ENCODE measurements at regions not wholly inside any gene's neighbourhood (a gene's known extent, or its start where the extent isn't known, plus 50 kb on each side); places are given as distances from the start of the nearest gene placed in this dataset.

DNA sequence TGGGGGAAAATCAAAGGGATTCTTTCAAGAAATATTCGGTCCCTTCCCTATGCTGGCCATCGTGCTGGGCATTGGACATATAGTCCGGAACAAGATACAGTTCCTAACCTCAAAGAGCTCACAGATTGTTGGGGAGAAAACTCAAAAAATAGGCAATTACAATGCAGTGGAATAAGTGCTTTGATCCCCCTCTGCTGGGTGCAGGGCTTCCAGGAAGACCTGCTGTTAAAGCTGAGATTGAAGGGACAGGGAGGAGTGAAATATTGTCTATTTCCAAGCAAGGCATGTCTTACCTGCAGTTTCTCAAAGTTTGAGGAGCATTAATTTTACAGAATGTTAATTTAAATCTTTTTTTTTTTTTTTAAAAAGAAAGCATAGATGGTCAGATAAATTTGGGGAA lies 75.1 kb upstream of the SESN3 start:
- no peaks in the 10 kb centered on the region for H3K27me3 Mint-ChIP-seq
- ATAC-seq (replicated peaks; ENCODE audit: extremely low read depth, poor library complexity, severe bottlenecking) (no peak), DNase-seq (ENCODE audit: low spot score in 2 of 2) (no peak)
- H3K4me1 Mint-ChIP-seq, result no peaks in the 10 kb centered on the region
- H3K36me3 Mint-ChIP-seq (ENCODE audit: insufficient read depth), result peaks cover 2% of the 10 kb centered on the region
- no peaks in the 10 kb centered on the region for H3K9me3 Mint-ChIP-seq
- H3K4me3 Mint-ChIP-seq, result no peak overlapping the region
- H3K27ac Mint-ChIP-seq (ENCODE audit: low read depth), result no peak overlapping the region

DNA sequence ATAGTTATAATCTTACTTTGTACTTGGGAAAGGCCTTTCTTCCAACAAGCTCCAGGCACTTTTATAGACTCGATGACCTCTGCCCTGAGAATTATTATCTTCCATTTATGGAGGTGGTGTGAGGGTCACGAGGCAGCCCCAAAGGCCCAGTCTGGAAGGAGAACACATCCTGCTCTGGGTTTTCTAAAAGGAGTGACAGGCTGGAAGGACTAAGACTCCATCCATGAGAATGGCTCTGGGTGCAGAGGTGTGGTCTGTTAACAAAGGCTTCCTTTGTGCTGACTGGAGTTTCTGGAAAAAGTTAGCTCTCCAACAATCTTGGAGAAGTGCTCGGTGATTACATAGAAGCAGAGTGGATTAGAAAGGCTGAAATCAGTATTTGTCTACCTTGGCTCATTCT lies 74.7 kb upstream of the SESN3 start:
- Mint-ChIP-seq H3K27ac (ENCODE audit: low read depth) (no peak overlapping the region), H3K9me3 (no peaks in the 10 kb centered on the region), H3K27me3 (no peaks in the 10 kb centered on the region), H3K36me3 (ENCODE audit: insufficient read depth) (peaks cover 2% of the 10 kb centered on the region), H3K4me3 (no peak overlapping the region), H3K4me1 (no peaks in the 10 kb centered on the region)
- DNase-seq (ENCODE audit: low spot score in 2 of 2) (no peak), ATAC-seq (replicated peaks; ENCODE audit: extremely low read depth, poor library complexity, severe bottlenecking) (no peak)

DNA sequence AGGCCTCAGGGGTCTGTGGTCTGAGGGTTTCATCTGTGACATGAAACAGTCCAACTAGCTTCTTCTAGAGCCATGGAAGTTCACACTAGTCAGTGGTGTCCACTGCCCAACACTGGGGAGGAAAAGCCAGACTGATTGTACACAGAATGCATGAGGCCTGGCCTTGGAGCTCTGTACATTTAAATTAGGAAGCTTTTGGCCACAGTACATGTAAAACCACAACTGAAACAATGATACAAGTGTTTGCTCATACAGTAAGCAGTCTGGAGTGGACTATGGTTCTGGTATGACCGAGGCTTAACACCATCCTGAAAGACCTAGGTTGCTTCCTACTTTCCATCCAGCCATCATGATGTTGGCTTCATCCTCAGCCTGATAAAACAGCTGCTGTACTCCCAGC lies 73.8 kb upstream of the SESN3 start:
- ATAC-seq (replicated peaks; ENCODE audit: extremely low read depth, poor library complexity, severe bottlenecking), result no peak
- H3K4me3 Mint-ChIP-seq, result no peak overlapping the region
- H3K9me3 Mint-ChIP-seq, result no peaks in the 10 kb centered on the region
- H3K4me1 Mint-ChIP-seq, result no peaks in the 10 kb centered on the region
- H3K36me3 Mint-ChIP-seq (ENCODE audit: insufficient read depth), result no peaks in the 10 kb centered on the region
- no peak for DNase-seq (ENCODE audit: low spot score in 2 of 2)
- H3K27me3 Mint-ChIP-seq, result no peaks in the 10 kb centered on the region
- no peak overlapping the region for H3K27ac Mint-ChIP-seq (ENCODE audit: low read depth)

DNA sequence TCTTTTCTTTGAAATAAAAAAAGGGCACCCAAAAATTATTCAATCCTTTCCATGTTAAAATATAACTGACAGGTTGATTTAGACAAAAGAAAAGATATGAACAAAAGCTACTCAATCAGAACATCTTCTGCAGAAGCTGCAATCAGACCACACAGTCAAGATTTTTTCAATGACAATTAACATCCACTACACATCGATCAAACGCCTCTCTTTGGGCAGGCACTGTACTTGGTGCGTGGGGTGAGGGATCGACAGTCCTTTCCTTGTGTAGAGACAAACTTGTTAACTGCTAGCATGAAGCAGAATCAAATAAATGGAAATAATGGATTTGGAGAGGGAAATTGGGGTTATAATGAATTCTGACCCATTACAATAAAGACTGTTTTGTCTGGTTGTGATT lies 71.2 kb upstream of the SESN3 start:
- Mint-ChIP-seq H3K27ac (ENCODE audit: low read depth) (no peak overlapping the region), H3K4me1 (peaks cover 5% of the 10 kb centered on the region), H3K36me3 (ENCODE audit: insufficient read depth) (no peaks in the 10 kb centered on the region), H3K27me3 (peaks cover 14% of the 10 kb centered on the region), H3K4me3 (no peak overlapping the region), H3K9me3 (no peaks in the 10 kb centered on the region)
- ATAC-seq (replicated peaks; ENCODE audit: extremely low read depth, poor library complexity, severe bottlenecking), result no peak
- DNase-seq (ENCODE audit: low spot score in 2 of 2), result no peak

DNA sequence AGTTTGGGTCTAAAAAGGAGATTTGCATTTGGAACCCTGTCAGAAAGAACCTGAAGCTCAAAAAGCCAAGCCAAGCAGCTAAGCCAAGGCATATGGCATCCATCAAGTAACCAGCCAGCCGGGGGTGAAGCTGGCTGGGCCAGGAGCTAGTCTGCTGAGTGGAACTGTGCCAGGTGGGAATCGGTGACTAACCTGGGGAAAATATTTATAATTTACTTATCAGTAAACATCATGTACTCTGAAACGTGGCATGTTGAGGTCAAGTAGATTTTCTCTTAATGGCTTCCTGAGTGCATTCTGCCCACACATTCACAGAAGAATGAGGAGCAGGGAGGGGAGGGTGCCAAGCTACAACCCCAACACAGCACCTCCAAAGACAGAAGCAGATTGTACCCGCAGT lies 70.5 kb upstream of the SESN3 start:
- DNase-seq (ENCODE audit: low spot score in 2 of 2), result no peak
- Mint-ChIP-seq H3K27ac (ENCODE audit: low read depth) (no peak overlapping the region), H3K4me1 (peaks cover 10% of the 10 kb centered on the region), H3K36me3 (ENCODE audit: insufficient read depth) (no peaks in the 10 kb centered on the region), H3K4me3 (no peak overlapping the region), H3K9me3 (no peaks in the 10 kb centered on the region), H3K27me3 (peaks cover 14% of the 10 kb centered on the region)
- ATAC-seq (replicated peaks; ENCODE audit: extremely low read depth, poor library complexity, severe bottlenecking), result no peak

DNA sequence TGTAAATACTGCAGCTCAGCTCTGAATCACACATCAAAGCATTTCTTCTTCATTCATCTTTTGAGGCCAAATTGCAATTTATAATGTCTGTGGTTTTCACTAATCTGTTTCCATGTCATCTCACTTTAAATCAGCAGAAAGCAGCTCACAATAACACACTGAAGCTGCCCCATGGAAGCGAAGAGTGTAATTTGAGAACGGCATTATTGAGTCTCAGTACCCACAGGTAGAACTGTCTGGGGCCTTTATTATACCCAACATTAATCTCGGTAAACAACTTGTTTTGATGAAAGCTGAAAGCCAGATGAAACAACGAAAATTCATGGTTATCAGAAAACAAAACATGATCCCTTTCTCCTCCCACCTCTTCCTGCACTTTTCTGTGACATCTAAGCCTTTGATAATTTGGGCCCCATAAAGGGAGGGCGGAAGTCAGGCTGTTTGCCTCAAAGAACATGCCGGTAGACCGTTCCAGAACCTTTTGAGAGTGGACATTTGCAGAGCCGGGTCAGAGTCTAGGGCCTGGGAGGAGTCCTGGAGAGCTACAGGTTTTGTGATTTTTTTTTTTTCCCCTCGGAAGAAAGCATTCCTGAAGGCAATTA lies 68.2 kb upstream of the SESN3 start:
- Mint-ChIP-seq H3K27ac (ENCODE audit: low read depth) (no peak overlapping the region), H3K4me3 (no peak overlapping the region), H3K27me3 (peaks cover 14% of the 10 kb centered on the region), H3K9me3 (no peaks in the 10 kb centered on the region), H3K4me1 (peaks cover 10% of the 10 kb centered on the region), H3K36me3 (ENCODE audit: insufficient read depth) (no peaks in the 10 kb centered on the region)
- ATAC-seq (replicated peaks; ENCODE audit: extremely low read depth, poor library complexity, severe bottlenecking) (no peak), DNase-seq (ENCODE audit: low spot score in 2 of 2) (no peak)

DNA sequence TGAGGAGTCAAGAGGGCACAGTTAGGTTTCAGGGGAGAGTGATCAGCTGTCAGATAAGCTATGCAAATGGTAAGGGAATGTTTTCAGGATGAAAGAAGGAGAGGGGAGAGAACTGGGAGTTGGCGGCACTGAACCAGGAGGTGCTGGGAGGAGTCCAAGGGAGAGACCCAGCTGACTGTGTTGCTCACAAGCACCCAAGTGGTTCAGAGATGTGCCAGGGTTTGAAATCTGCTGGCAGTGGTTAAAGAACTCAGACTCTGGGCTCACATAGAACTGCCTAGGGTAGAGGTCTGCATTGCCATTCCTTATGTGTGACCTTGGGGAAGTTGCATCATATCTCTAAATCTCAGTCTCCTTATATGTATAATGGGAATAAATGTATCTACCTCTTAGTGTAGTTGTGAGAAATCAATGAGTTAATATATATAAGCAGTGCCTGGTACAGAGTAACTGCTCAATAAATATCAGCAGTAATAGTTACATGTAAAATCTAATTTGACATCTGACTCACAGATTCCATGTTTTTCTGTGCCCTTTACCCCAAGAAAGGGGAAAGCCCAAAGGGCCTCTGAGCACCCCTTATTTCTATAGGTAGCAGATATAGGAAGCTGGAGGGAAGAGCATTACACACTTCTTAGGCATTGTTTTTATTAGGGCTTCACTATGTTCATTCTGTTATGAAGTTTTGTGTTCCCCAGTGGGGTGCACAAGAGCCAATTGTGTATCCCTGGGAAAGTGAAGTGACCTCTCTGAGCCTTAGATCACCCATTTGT lies 66.9 kb upstream of the SESN3 start:
- Mint-ChIP-seq H3K27ac (ENCODE audit: low read depth) (no peak overlapping the region), H3K9me3 (no peaks in the 10 kb centered on the region), H3K27me3 (peaks cover 14% of the 10 kb centered on the region), H3K4me1 (peaks cover 10% of the 10 kb centered on the region), H3K36me3 (ENCODE audit: insufficient read depth) (no peaks in the 10 kb centered on the region), H3K4me3 (no peak overlapping the region)
- ATAC-seq (replicated peaks; ENCODE audit: extremely low read depth, poor library complexity, severe bottlenecking), result no peak
- DNase-seq (ENCODE audit: low spot score in 2 of 2), result no peak

DNA sequence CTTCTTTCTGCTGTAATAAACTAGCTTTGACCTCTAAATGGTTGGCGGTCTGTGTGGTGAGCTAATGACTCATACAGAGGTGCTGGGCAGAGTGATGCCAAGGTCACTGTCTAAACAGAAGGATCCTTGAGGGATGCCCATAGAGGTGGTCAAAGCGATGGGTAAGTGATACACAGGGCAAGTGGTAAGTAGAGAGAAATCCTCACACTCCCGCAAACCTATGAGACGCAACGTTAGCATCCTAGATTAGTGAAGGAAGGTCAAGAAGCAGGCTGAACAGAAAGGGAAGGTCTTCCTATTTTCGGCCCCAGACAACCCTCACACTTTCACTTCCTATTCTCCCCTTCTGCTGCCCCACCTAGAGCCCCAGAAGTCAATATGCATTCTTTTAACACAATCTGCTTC lies 65.6 kb upstream of the SESN3 start:
- Mint-ChIP-seq H3K36me3 (ENCODE audit: insufficient read depth) (no peaks in the 10 kb centered on the region), H3K27me3 (peaks cover 14% of the 10 kb centered on the region), H3K27ac (ENCODE audit: low read depth) (no peak overlapping the region), H3K4me1 (peaks cover 10% of the 10 kb centered on the region), H3K4me3 (no peak overlapping the region), H3K9me3 (no peaks in the 10 kb centered on the region)
- ATAC-seq (replicated peaks; ENCODE audit: extremely low read depth, poor library complexity, severe bottlenecking) (no peak), DNase-seq (ENCODE audit: low spot score in 2 of 2) (no peak)

DNA sequence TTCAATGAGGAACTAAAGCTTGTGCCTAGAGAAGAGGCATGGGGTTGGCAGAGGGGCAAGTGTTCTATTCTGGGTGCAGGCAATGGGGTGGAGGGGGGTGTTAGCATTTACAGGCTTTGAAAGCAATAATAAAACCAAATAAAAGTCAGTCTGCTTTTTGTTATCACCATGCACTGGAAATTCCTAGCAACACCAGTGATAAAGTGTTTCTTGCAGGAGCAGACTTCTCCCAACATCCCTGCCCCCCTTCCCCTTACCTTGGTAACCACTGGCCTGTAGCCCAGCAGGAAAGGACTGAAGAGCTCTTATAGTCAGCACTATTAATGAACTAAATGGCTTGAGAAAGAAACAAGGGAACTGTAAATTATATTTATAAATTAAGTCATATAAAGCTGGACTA lies 65.2 kb upstream of the SESN3 start:
- H3K27me3 Mint-ChIP-seq, result peaks cover 16% of the 10 kb centered on the region
- H3K9me3 Mint-ChIP-seq, result no peaks in the 10 kb centered on the region
- H3K27ac Mint-ChIP-seq (ENCODE audit: low read depth), result no peak overlapping the region
- no peaks in the 10 kb centered on the region for H3K36me3 Mint-ChIP-seq (ENCODE audit: insufficient read depth)
- H3K4me3 Mint-ChIP-seq, result no peak overlapping the region
- ATAC-seq (replicated peaks; ENCODE audit: extremely low read depth, poor library complexity, severe bottlenecking) (no peak), DNase-seq (ENCODE audit: low spot score in 2 of 2) (no peak)
- peaks cover 10% of the 10 kb centered on the region for H3K4me1 Mint-ChIP-seq

DNA sequence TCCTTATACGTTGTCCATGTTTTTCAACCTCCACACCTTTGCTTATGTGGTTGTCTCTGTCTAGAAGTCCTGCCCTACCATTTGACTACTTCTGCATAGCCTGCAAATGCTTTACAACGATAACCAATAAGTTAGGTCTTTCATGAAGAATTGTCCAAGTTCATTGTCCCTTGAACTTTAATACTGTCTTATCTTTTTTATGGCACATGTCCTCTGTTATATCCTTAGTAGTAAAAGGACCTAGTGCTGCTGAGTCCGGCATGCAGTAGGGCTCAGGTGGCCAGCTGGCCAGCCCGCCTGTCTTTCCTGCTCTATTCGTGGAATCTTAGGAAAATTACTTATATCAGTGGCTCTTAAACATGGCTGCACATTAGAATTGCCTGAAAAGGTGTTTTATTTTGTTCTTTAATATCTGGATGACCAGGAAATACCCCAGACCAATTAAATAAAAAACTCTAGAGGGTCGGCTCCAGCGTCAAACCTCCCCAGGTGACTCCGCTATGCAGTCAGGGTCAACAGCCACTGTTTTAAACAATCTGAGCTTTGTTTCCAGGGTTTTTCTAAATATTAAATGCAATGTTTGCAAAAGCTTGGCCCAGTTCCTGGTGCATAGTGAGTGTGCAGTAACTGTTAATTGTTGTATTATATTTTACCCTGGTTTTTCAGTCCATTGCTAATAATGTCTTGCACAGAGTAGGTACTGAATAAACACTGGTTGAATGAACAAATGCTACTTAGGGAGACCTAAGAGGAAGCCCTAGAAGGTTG lies 64.6 kb upstream of the SESN3 start:
- Mint-ChIP-seq H3K36me3 (ENCODE audit: insufficient read depth) (no peaks in the 10 kb centered on the region), H3K27ac (ENCODE audit: low read depth) (no peak overlapping the region), H3K4me3 (no peak overlapping the region), H3K27me3 (peaks cover 22% of the 10 kb centered on the region), H3K4me1 (peaks cover 10% of the 10 kb centered on the region), H3K9me3 (no peaks in the 10 kb centered on the region)
- no peak for DNase-seq (ENCODE audit: low spot score in 2 of 2)
- ATAC-seq (replicated peaks; ENCODE audit: extremely low read depth, poor library complexity, severe bottlenecking), result no peak

DNA sequence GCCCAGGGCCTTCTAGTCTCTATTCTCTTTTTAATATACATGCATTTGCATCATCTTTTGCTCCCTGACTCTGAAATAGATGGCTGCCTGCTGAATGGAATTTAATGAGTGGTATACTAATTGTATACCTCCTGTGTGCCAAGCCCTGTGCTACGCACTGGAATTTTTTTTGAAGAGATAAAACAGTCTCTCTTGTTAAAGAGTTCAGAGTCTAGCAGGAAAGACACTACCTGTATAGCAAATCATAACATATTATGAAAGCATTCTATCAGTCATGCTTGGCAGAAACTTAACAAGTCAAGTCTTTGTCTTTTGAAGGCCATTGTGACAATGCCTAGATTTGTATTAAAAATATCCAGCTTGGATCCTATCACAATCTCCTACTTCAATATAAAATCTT lies 63.7 kb upstream of the SESN3 start:
- no peaks in the 10 kb centered on the region for H3K36me3 Mint-ChIP-seq (ENCODE audit: insufficient read depth)
- peaks cover 10% of the 10 kb centered on the region for H3K4me1 Mint-ChIP-seq
- ATAC-seq (replicated peaks; ENCODE audit: extremely low read depth, poor library complexity, severe bottlenecking) (no peak), DNase-seq (ENCODE audit: low spot score in 2 of 2) (no peak)
- peaks cover 30% of the 10 kb centered on the region for H3K27me3 Mint-ChIP-seq
- no peak overlapping the region for H3K4me3 Mint-ChIP-seq
- H3K9me3 Mint-ChIP-seq, result no peaks in the 10 kb centered on the region
- no peak overlapping the region for H3K27ac Mint-ChIP-seq (ENCODE audit: low read depth)

DNA sequence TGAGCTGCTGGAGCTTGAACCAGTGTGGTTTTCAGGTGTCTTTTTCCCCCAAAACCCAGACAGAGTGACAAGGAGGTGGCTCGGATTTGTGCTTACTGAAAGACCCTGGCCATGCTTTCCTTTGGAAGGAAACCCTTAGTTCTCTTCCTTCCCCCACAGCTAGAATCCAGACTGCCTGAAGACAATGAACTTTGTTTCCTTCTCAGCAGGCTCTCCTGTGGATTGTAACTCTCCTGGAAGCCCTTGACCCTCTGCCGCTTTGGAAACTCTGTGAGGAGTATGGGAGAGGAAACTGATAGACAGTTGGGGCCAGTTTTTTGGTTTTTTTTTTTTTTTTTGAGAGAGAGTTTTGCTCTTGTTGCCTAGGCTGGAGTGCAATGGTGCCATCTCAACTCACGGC lies 62.1 kb upstream of the SESN3 start:
- no peak overlapping the region for H3K4me3 Mint-ChIP-seq
- no peak overlapping the region for H3K27ac Mint-ChIP-seq (ENCODE audit: low read depth)
- no peaks in the 10 kb centered on the region for H3K9me3 Mint-ChIP-seq

DNA sequence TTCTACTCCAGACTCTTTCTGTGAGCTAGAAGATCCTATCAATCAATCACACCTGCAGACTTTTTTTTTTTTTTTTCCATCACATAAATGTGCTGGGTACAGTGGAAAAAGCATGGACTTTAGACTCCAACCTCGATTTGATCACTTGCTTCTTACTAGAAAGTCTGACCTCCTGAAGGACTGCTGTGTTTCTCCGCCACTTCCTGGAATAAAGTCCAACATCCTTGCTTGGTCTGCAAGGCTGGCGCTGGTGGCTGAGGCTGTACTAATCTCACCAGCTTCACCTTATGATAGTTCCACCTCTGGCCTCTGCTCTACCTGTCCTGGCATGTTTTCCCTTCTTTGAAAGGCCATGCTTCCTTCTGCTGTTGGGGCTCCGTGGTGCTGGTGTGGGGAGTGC lies 60.9 kb upstream of the SESN3 start:
- no peak for DNase-seq (ENCODE audit: low spot score in 2 of 2)
- no peak overlapping the region for H3K27ac Mint-ChIP-seq (ENCODE audit: low read depth)
- H3K4me1 Mint-ChIP-seq, result peaks cover 4% of the 10 kb centered on the region
- peaks cover 28% of the 10 kb centered on the region for H3K27me3 Mint-ChIP-seq
- no peak overlapping the region for H3K4me3 Mint-ChIP-seq
- no peaks in the 10 kb centered on the region for H3K36me3 Mint-ChIP-seq (ENCODE audit: insufficient read depth)
- ATAC-seq (replicated peaks; ENCODE audit: extremely low read depth, poor library complexity, severe bottlenecking), result no peak
- H3K9me3 Mint-ChIP-seq, result no peaks in the 10 kb centered on the region

More for the DNA sequence above, 62.1 kb upstream of the SESN3 start:
- ATAC-seq (replicated peaks; ENCODE audit: extremely low read depth, poor library complexity, severe bottlenecking) (no peak), DNase-seq (ENCODE audit: low spot score in 2 of 2) (no peak)
- H3K36me3 Mint-ChIP-seq (ENCODE audit: insufficient read depth), result no peaks in the 10 kb centered on the region
- H3K4me1 Mint-ChIP-seq, result peaks cover 5% of the 10 kb centered on the region
- H3K27me3 Mint-ChIP-seq, result peaks cover 29% of the 10 kb centered on the region

All from central memory CD8-positive, alpha-beta T cell (primary cell).